Activated CD4-positive, alpha-beta T cell treated with anti-CD3 and anti-CD28 coated beads, Interleukin-2, amount 10 ng/mL, durations not matched to agents 24 days and 14 days (primary cell): ENCODE measurements at regions not wholly inside any gene's neighbourhood (a gene's known extent, or its start where the extent isn't known, plus 50 kb on each side); places are given as distances from the start of the nearest gene placed in this dataset.

ENCODE experiments used
- DNase-seq: peaks from one replicate; pipeline ENCODE4 v3.0.0; 2022
- H3K27ac Mint-ChIP-seq: one replicate; pipeline ENCODE4 v1.8.0; 2022; ENCODE audit warnings: mild to moderate bottlenecking, mixed read lengths
- H3K27me3 Mint-ChIP-seq: one replicate; pipeline ENCODE4 v1.8.0; 2022; ENCODE audit warnings: mixed read lengths
- H3K36me3 Mint-ChIP-seq: one replicate; pipeline ENCODE4 v1.8.0; 2022; ENCODE audit warnings: low read depth, mild to moderate bottlenecking, mixed read lengths
- H3K4me1 Mint-ChIP-seq: one replicate; pipeline ENCODE4 v1.8.0; 2021; ENCODE audit warnings: mixed read lengths
- H3K4me3 Mint-ChIP-seq: one replicate; pipeline ENCODE4 v1.8.0; 2022; ENCODE audit warnings: mild to moderate bottlenecking, moderate library complexity, mixed read lengths
- H3K9me3 Mint-ChIP-seq: one replicate; pipeline ENCODE4 v1.8.0; 2021; ENCODE audit warnings: mixed read lengths
- intact Hi-C: fragments of 100-400 bp; cut with micrococcal nuclease; formaldehyde crosslinking; loops from one replicate; pipeline ENCODE4 v1.15.1; 2023

DNA sequence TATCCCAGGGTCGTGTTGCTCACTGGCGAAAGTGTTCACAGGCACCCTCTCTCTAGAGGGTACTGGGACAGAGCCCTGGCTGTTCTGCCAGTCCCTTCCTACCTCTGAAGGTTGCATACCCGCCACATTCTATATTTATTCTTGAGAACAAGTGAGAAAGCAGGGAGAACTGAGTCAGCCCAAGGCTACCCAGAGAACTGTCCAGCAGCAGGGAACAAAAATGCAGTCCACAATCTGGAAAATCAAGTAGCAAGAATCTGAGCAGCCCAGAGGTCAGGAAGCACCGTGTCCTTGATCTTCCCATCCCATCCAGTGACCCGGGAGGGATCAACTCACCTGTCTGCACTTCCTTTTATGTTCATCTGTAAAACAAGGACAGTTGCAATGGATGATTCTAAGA lies 164.1 kb downstream of the FBXO15 start:
- Mint-ChIP-seq H3K27ac (no peak overlapping the region), H3K36me3 (peaks cover 5% of the 10 kb centered on the region), H3K27me3 (no peaks in the 10 kb centered on the region)

DNA sequence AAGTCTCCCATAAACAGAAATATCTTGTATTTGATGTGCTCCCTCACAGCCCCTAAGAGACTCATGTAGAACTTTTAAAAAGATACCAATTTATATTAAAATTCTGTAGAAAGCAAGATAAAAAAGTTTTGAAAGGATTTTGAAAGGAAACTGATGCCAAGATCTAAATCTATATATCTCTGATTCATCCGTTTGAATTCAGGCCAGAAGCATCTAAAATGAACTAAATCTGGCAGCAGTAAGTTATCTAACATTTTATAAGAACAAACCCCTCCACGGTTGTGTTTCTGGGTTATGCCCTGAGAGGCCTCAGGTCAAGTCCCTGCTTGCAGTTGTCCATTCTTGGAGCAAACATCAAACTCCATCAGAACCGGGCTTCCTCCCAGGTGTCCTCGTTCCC lies 165.8 kb downstream of the FBXO15 start:
- Mint-ChIP-seq H3K27me3 (no peaks in the 10 kb centered on the region), H3K27ac (no peak overlapping the region), H3K36me3 (no peaks in the 10 kb centered on the region), H3K4me1 (peaks cover 2% of the 10 kb centered on the region), H3K4me3 (no peak overlapping the region), H3K9me3 (no peaks in the 10 kb centered on the region)
- intact Hi-C loops: no loop called here
- no peak for DNase-seq

More for the DNA sequence above, 164.1 kb downstream of the FBXO15 start:
- Mint-ChIP-seq H3K4me3 (no peak overlapping the region), H3K9me3 (no peaks in the 10 kb centered on the region), H3K4me1 (peaks cover 2% of the 10 kb centered on the region)
- intact Hi-C loops: no loop called here
- no peak for DNase-seq

DNA sequence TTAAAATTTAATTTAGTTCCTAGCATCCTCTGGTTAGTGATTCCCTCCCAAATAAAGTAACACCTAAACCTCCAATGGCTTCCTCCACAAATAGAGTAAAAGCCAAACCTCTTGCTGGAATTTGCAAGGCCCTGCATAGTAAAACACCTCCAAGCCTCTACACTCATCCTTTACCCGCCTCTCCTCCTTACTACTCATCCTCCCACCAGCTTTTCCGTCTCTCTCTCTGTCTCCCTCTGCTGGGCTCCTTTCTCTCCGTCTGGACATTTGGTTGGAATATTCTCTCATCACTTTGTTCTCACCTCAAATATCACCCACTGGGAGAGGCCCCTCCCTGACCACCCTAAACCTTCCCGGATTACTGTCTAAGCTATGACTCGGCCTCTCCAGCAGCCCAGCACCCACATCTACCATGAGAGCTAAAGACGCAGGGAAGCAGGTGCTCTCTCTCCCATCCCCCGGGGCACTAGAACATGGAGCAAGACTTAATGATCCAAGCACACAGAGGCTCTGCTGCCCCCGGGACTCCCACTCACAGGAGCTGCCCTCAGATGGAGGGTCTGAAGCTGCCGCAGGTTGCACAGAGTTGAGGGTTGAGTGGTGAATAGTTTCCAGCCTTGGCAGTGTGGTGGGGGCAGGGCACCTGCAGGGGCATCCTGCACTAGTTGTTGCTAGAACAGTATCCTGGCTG lies 167.2 kb downstream of the FBXO15 start:
- intact Hi-C loops: no loop called here
- Mint-ChIP-seq H3K36me3 (no peaks in the 10 kb centered on the region), H3K27me3 (no peaks in the 10 kb centered on the region), H3K9me3 (no peaks in the 10 kb centered on the region), H3K27ac (no peak overlapping the region), H3K4me1 (peaks cover 6% of the 10 kb centered on the region), H3K4me3 (no peak overlapping the region)
- DNase-seq: no peak

DNA sequence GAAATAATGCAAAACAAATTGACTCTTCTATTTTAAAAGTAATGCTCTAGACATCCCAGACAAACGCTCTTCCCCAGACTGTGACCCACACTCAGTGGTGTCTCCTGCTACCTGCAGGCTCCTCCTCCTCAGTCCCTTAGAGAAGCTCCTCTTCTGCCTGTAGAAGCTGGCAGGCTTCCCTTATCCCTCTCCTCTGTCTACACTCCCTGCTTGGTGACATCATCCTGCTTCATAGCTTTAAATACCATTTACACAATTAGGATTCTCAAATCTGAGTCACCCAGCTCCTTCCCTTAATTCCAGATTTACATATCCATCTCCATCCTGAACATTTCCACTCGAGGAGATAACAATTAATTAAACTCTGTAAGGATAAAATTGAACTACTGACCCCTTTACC lies 167.9 kb downstream of the FBXO15 start:
- DNase-seq: no peak
- H3K27me3 Mint-ChIP-seq: no peaks in the 10 kb centered on the region
- intact Hi-C loops: no loop called here
- H3K4me3 Mint-ChIP-seq: no peak overlapping the region
- peaks cover 13% of the 10 kb centered on the region for H3K4me1 Mint-ChIP-seq
- no peaks in the 10 kb centered on the region for H3K9me3 Mint-ChIP-seq
- no peaks in the 10 kb centered on the region for H3K36me3 Mint-ChIP-seq
- no peak overlapping the region for H3K27ac Mint-ChIP-seq

DNA sequence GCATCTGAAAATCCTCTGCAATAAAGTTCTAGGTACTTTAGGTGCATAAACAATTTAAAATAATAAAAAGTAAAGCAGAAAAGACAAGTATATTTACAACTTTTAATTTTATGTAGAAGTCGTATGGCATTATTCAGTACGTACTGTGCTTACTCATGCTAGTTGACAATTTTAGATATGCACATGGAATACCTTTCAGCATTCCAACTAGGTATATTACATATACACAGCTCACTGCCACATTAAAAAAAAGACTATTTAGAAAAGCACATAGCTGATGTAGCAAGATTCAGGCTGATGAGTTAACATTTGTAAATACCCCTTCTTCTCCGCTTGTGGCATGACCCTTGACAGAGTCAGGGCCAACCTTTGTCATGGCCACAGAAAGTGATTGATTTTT lies 171.2 kb downstream of the FBXO15 start:
- no peak overlapping the region for H3K4me3 Mint-ChIP-seq
- H3K36me3 Mint-ChIP-seq: no peaks in the 10 kb centered on the region
- H3K27ac Mint-ChIP-seq: no peak overlapping the region
- no peaks in the 10 kb centered on the region for H3K9me3 Mint-ChIP-seq
- intact Hi-C loops: no loop called here
- DNase-seq: no peak
- no peaks in the 10 kb centered on the region for H3K27me3 Mint-ChIP-seq
- peaks cover 13% of the 10 kb centered on the region for H3K4me1 Mint-ChIP-seq

DNA sequence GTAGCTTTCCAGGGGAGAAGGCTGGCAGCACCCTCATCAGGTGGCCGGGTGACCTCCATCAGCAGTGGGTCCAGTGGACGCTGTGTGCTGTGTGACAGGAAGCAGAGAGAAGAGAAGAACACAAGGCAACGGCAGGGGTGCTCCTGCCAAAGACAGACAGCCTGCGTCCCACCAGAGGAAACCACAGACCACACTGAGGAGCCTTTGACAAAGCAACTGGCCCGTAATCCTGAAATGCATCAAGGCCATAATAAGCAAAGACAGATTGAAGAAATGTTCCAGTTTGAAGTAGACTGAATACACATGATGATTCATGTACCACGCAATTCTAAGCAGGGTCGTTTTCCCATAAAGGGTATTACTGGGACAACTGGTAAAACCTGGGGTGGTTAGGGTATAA lies 172.4 kb downstream of the FBXO15 start:
- no peaks in the 10 kb centered on the region for H3K36me3 Mint-ChIP-seq
- peaks cover 12% of the 10 kb centered on the region for H3K4me1 Mint-ChIP-seq
- intact Hi-C loops: no loop called here
- no peak overlapping the region for H3K4me3 Mint-ChIP-seq
- H3K27ac Mint-ChIP-seq: peak overlapping the region; percentile 30
- no peaks in the 10 kb centered on the region for H3K9me3 Mint-ChIP-seq
- H3K27me3 Mint-ChIP-seq: no peaks in the 10 kb centered on the region
- DNase-seq: peak; percentile 73

DNA sequence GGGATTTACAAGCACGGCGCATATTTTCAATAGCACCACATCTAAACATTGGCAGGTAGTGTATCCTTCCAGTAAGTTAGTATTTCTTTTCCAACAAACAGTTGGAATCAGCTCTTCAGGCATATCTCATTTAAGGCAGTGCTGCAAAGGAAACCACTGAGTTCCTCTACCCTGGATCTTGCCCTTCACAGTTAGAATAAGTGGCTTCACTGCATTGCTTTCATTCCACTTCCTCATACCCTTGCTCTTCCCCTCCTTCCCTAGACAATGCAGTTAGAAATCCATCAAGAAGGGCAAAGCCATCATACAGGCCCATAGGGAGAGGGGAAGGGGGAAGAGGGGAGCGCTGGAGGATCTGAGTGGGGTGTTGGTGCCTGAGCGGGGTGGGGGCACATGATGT lies 173.7 kb downstream of the FBXO15 start:
- intact Hi-C loops: no loop called here
- DNase-seq: no peak
- H3K27me3 Mint-ChIP-seq: no peaks in the 10 kb centered on the region
- no peaks in the 10 kb centered on the region for H3K9me3 Mint-ChIP-seq
- H3K27ac Mint-ChIP-seq: no peak overlapping the region
- H3K4me1 Mint-ChIP-seq: peaks cover 11% of the 10 kb centered on the region
- H3K4me3 Mint-ChIP-seq: no peak overlapping the region
- H3K36me3 Mint-ChIP-seq: no peaks in the 10 kb centered on the region

DNA sequence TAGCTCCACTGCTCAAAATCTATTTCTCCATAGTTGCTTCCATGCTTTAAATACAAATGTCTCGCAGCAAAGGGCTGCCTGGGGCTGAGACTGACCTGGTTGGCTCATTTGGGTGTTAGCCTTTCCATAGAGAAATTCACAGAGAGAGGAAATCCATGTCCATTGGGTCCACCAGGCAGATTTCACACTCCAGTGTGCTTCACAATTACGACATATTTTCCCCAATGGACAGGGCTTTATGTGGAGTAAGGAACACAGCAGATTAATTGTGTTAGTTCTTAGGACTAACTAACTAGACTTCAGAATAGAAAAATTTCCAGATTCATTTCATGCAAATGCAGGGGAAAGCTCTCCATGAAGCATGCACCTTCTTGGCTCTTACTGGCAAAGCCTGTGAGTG lies 180.7 kb downstream of the FBXO15 start:
- Mint-ChIP-seq H3K4me1 (no peaks in the 10 kb centered on the region), H3K36me3 (peaks cover 10% of the 10 kb centered on the region), H3K27ac (no peak overlapping the region), H3K4me3 (no peak overlapping the region), H3K9me3 (peaks cover 9% of the 10 kb centered on the region), H3K27me3 (no peaks in the 10 kb centered on the region)
- intact Hi-C loops: no loop called here
- DNase-seq: no peak

DNA sequence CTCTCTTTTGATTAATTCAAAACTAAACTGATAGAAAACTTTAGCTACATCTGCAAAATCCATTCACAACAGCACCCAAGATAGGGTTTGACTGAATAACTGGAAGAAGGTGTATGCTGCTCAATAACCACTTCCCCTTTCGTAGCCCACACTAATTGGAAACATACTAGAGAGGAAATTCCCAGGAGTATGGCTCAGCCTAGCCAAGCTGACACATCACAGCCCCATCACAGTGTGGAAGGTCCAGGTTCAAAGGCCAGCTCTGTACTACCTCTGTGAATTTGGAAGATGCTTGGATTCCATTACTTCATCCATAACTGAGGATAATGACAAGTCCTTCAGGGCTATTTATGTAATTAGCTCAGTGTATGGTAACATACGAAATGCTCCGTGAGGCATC lies 185.4 kb downstream of the FBXO15 start:
- no peak for DNase-seq
- Mint-ChIP-seq H3K4me3 (no peak overlapping the region), H3K27ac (no peak overlapping the region), H3K36me3 (peaks cover 12% of the 10 kb centered on the region), H3K27me3 (no peaks in the 10 kb centered on the region), H3K9me3 (peaks cover 13% of the 10 kb centered on the region), H3K4me1 (peaks cover 5% of the 10 kb centered on the region)
- intact Hi-C loops: no loop called here

DNA sequence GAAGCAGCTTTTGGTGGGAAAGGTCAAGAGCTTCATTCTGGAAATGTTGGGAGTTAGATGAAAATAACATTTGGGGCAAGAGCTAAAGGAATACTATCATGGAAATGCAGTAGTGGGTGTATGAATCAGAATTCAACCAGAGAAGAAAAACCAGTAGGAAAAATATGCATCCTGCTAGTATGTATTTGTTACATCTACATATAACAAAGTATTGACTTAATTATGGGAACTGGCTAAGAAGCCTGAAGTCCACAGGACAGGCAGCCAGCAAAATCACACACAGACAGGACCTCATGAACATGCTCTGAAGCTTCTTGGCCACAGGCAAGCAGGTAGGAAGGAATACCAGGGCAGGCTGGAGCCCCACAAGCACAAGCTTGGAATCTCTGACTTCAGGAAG lies 185.8 kb downstream of the FBXO15 start:
- peaks cover 5% of the 10 kb centered on the region for H3K4me1 Mint-ChIP-seq
- H3K36me3 Mint-ChIP-seq: peaks cover 10% of the 10 kb centered on the region
- peaks cover 13% of the 10 kb centered on the region for H3K9me3 Mint-ChIP-seq
- intact Hi-C loops: no loop called here
- no peak overlapping the region for H3K4me3 Mint-ChIP-seq
- no peaks in the 10 kb centered on the region for H3K27me3 Mint-ChIP-seq
- H3K27ac Mint-ChIP-seq: no peak overlapping the region
- DNase-seq: no peak

DNA sequence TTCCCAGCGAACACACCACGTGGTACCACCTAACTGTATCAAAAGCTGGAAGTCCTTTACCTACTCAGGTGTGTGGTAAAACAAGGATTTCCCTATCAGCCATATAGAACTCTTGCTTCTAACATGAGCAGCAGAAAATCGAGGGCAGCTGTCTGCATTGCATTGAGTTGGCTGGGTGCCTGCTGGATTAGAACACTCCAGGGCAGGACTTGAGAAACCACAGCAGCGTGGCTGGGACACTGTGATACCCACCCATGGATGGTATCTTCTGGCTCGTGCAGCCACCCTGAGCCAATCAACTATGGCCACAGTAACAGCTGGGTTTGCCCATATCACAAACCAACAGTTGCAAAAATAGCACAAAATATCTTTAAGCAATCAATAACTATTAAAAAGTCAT lies 188.3 kb downstream of the FBXO15 start:
- no peak for DNase-seq
- H3K36me3 Mint-ChIP-seq: peaks cover 11% of the 10 kb centered on the region
- H3K27me3 Mint-ChIP-seq: no peaks in the 10 kb centered on the region
- H3K4me3 Mint-ChIP-seq: no peak overlapping the region
- H3K4me1 Mint-ChIP-seq: peaks cover 11% of the 10 kb centered on the region
- peaks cover 10% of the 10 kb centered on the region for H3K9me3 Mint-ChIP-seq
- intact Hi-C loops: no loop called here
- H3K27ac Mint-ChIP-seq: no peak overlapping the region

DNA sequence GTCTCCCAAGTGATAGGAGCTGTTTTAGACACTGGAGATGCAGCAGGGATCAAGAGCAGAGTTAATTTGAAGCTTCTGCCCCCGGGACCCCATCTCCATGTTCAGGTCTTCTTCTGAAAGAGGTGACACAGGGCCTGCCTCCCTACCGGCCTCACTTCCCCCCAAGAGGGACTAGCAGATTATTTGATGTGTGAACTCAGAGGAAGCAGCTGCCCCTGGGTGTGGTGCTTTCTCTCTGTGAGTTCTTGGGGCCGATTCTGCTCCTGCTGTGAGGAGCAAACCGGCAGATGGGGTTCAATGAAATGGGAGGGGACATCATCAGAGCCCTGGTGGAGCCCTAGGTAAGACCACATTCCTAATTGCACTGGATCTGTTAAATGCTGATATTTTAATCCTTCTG lies 193.4 kb downstream of the FBXO15 start:
- H3K4me3 Mint-ChIP-seq: no peak overlapping the region
- DNase-seq: peak; percentile 62
- H3K36me3 Mint-ChIP-seq: peaks cover 4% of the 10 kb centered on the region
- no peaks in the 10 kb centered on the region for H3K9me3 Mint-ChIP-seq
- intact Hi-C loops: no loop called here
- H3K27ac Mint-ChIP-seq: no peak overlapping the region
- H3K27me3 Mint-ChIP-seq: no peaks in the 10 kb centered on the region
- peaks cover 16% of the 10 kb centered on the region for H3K4me1 Mint-ChIP-seq

DNA sequence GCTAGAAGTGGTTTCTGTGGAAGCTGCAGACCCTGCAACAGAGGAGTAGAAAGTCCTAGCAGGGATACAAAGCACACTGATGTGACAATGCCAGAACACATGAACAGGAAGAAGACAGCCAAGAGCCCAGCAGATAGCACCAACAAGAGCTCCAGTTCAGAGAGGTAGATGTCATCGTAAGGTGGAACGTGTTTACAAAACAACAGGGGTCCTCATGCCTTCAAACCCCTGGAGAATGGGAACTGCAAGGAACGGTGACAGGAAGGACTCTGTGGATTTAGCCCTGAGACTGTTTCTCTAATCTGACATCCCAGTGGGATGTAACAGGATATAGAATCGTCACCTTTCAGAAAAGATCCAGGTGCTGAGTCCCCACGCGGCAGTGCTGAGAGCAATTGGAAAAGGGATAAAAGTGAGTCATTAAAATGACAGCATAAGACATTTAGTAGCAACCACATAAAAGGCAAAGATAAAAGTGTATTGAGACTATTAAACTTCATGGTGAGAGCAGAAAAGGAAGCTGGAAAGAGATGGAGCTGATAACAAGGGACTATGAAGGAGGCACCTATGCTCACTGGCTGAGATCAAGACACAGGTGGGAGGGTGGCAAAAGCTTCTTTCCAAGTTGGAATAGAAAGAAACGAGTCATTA lies 195.2 kb downstream of the FBXO15 start:
- intact Hi-C loops: no loop called here
- Mint-ChIP-seq H3K4me1 (peaks cover 13% of the 10 kb centered on the region), H3K36me3 (peaks cover 4% of the 10 kb centered on the region), H3K27ac (no peak overlapping the region), H3K27me3 (no peaks in the 10 kb centered on the region), H3K4me3 (no peak overlapping the region), H3K9me3 (no peaks in the 10 kb centered on the region)
- DNase-seq: no peak

DNA sequence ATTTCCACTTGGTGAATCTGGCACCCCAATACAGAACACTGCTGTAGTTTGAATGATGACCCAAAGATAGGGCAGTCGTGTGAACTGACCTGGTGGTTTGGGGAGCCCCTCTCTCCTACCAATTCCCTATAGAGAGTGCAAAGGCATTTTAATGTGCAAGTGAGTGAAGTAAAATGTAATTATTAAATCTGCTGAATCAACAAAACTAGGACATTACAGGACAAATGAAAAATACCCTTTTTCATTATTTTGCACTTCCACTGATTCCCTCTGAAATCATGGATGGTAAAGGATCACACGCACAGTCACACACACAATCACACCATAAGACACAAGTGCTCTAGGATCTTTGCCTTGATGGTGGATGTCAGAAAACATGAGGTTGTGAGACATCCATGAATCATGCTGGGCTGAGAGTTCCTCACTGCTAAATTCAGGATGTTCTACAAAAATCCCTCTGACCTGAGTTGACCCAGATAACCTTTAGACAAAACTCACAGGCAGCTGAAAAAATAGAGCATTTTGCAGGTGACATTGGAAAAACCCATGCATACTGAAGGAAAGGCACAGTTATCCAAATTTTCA lies 197.4 kb downstream of the FBXO15 start:
- DNase-seq: no peak
- Mint-ChIP-seq H3K4me3 (no peak overlapping the region), H3K4me1 (peaks cover 15% of the 10 kb centered on the region), H3K27ac (no peak overlapping the region), H3K36me3 (peaks cover 1% of the 10 kb centered on the region), H3K27me3 (no peaks in the 10 kb centered on the region), H3K9me3 (no peaks in the 10 kb centered on the region)
- intact Hi-C loops: no loop called here
